DND-41 (cell line): ENCODE measurements at regions not wholly inside any gene's neighbourhood (a gene's known extent, or its start where the extent isn't known, plus 50 kb on each side); places are given as distances from the start of the nearest gene placed in this dataset.

Experiments used
- EZH2 ChIP-seq: IDR thresholded peaks from 3 replicates; pipeline ENCODE4 v1.6.1; 2012; ENCODE audit warnings: borderline replicate concordance, low read depth, mild to moderate bottlenecking, moderate library complexity, low read length, inconsistent platforms; ENCODE audit not compliant: severe bottlenecking
- TF ChIP-seq, protein P1 (sequence below): IDR thresholded peaks from 2 replicates; pipeline ENCODE4 v1.5.1; 2012; ENCODE audit warnings: borderline replicate concordance, low read length, moderate library complexity, mild to moderate bottlenecking; ENCODE audit not compliant: poor library complexity, severe bottlenecking; ENCODE audit errors: extremely low read depth

DNA sequence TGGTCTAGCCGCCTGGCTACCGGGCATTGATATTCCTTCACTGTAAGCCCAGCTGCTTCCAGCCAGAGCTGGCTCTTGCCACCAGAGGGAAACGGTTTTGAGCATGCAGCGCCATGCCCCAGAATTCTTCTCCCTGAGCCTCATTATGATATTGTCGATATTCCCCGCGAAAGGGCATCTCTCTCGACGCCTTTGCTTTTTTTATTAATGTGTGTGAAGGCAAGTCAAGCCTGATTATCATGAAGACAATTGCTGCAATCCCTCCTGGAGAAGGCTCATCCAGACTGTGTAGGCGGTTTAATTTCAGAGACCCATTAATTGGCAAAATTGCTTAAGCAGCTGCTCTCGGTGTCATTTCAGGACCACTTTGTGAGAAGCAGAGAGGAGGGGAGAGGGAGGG, 321.2 kb upstream of the TLE3 start:
- TF ChIP-seq, protein P1, sequence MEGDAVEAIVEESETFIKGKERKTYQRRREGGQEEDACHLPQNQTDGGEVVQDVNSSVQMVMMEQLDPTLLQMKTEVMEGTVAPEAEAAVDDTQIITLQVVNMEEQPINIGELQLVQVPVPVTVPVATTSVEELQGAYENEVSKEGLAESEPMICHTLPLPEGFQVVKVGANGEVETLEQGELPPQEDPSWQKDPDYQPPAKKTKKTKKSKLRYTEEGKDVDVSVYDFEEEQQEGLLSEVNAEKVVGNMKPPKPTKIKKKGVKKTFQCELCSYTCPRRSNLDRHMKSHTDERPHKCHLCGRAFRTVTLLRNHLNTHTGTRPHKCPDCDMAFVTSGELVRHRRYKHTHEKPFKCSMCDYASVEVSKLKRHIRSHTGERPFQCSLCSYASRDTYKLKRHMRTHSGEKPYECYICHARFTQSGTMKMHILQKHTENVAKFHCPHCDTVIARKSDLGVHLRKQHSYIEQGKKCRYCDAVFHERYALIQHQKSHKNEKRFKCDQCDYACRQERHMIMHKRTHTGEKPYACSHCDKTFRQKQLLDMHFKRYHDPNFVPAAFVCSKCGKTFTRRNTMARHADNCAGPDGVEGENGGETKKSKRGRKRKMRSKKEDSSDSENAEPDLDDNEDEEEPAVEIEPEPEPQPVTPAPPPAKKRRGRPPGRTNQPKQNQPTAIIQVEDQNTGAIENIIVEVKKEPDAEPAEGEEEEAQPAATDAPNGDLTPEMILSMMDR = no peak
- no peak for TF ChIP-seq EZH2
